ENCODE measurements at regions not wholly inside any gene's neighbourhood (a gene's known extent, or its start where the extent isn't known, plus 50 kb on each side); places are given as distances from the start of the nearest gene placed in this dataset.

DNA sequence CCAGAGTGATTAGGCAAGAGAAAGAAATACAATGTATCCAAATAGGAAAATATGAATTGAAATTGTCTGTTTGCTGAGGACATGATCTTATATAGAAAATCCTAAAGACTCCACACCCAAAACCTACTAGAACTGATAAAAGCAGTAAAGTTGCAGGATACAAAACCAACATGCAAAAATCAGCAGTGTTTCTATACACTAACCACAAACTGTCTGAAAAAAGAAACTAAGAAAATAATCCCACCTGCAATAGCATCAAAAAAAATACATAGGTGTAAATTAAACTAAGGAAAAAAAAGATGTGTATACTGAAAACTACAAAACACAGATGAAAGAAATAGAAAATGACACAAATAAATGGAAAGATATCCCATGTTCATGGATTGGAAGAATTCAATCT, 203.6 kb upstream of the SETMAR start:
- TF ChIP-seq, protein P1, sequence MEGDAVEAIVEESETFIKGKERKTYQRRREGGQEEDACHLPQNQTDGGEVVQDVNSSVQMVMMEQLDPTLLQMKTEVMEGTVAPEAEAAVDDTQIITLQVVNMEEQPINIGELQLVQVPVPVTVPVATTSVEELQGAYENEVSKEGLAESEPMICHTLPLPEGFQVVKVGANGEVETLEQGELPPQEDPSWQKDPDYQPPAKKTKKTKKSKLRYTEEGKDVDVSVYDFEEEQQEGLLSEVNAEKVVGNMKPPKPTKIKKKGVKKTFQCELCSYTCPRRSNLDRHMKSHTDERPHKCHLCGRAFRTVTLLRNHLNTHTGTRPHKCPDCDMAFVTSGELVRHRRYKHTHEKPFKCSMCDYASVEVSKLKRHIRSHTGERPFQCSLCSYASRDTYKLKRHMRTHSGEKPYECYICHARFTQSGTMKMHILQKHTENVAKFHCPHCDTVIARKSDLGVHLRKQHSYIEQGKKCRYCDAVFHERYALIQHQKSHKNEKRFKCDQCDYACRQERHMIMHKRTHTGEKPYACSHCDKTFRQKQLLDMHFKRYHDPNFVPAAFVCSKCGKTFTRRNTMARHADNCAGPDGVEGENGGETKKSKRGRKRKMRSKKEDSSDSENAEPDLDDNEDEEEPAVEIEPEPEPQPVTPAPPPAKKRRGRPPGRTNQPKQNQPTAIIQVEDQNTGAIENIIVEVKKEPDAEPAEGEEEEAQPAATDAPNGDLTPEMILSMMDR (conservative IDR thresholded peaks at IDR 0.05; ENCODE audit: low read length): no peak
- no peak for TF ChIP-seq EZH2phosphoT487 (IDR thresholded peaks at IDR 0.05; ENCODE audit: borderline replicate concordance, low read depth, low read length)
